VCaP (cell line): ENCODE measurements at regions not wholly inside any gene's neighbourhood (a gene's known extent, or its start where the extent isn't known, plus 50 kb on each side); places are given as distances from the start of the nearest gene placed in this dataset.

Source experiments
- H3K27ac ChIP-seq: fragments of 450-650 bp; 2 replicates; pipeline ENCODE4 v1.5.1; 2017
- CTCF ChIP-seq: fragments of 450-650 bp; conservative IDR thresholded peaks from 2 replicates; pipeline ENCODE4 v1.5.1; 2017; ENCODE audit warnings: mild to moderate bottlenecking, moderate library complexity

DNA sequence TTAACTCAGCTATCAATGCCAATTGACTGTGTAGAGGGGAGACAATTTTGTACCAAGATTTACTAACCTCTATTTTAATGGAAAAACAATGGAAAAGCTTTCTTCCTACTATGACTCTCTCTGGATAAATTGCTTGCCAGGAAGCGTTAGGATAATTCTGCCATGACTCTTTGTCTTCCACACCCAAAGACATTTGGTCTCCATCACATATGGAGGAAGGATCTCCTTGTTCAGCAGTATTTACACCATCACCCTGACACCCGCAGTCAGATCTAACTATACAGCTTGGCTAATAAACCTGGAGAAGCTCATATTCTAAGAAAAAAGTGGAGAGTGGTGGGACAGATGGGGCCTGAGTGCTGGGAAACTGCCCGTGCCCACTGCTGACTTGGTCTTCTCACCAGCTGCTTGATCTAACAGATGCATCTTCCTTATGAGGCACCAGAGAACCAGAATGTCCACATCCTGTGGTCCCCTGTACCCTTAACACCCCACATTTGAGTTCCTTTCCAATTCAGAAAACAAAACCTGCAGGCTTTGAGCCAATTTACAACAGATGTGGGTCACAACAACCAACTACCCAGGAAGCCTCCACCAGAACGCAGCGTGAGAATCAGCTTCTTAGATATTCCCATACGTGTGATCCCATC lies 154.0 kb downstream of the DAD1 start:
- H3K27ac ChIP-seq, result no peak overlapping the region; the same call in 1 of the 2 replicates
- TF ChIP-seq CTCF, result no peak

GRCh38 chr14:22434030-22434429 lies 155.0 kb downstream of the DAD1 start:
- no peak for TF ChIP-seq CTCF
- peak overlapping the region; percentile 95 for H3K27ac ChIP-seq

DNA sequence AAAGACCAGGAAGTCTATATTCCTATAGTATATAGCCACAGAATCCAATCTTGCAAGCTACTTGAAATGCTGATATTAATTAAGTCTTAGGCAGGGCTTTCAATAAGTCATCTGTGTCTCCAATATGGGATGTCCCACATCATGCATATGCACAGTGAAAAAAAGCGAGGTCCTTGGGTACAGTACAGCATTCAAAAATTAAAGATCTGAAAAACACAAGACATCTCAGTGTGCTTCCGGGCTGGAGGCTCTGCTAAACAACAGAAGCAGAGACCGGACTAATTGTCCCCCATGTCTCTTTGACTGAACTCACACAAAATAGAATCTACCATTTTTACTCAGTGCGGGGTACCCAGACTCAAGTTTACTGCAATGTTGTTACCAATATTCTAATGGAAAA lies 156.0 kb downstream of the DAD1 start:
- peak overlapping the region; percentile 95 for H3K27ac ChIP-seq
- no peak for TF ChIP-seq CTCF

DNA sequence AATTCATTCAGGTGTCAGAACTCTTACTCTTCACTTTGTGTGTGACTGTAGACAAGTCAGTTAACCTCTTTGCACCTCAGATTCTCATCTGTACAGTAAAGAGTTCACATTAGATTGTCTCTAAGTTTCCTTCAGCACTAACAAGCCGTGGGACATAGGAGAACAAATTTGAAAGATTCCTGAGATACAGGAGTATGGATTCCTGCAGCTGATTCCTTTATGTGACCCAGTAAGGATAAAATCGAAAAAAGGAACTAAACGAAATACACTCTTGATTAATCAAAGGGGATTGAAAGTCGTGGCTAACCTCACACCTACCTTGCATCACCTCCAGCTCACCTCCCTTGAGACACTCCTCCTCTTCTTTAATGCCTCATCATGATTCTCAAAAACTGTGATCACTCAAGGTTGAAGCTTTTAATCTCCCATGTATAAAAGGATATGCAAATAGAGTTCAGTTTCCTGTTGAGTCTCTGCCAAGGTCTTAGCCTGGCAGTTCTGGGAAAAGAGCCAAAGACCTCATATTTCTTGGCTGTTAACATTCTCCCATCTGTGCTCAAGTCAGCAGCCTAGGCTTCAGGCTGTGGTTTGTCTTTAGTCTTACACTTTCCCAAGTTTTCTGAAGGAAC lies 156.6 kb downstream of the DAD1 start:
- no peak for TF ChIP-seq CTCF
- H3K27ac ChIP-seq, result peak overlapping the region; percentile 95

DNA sequence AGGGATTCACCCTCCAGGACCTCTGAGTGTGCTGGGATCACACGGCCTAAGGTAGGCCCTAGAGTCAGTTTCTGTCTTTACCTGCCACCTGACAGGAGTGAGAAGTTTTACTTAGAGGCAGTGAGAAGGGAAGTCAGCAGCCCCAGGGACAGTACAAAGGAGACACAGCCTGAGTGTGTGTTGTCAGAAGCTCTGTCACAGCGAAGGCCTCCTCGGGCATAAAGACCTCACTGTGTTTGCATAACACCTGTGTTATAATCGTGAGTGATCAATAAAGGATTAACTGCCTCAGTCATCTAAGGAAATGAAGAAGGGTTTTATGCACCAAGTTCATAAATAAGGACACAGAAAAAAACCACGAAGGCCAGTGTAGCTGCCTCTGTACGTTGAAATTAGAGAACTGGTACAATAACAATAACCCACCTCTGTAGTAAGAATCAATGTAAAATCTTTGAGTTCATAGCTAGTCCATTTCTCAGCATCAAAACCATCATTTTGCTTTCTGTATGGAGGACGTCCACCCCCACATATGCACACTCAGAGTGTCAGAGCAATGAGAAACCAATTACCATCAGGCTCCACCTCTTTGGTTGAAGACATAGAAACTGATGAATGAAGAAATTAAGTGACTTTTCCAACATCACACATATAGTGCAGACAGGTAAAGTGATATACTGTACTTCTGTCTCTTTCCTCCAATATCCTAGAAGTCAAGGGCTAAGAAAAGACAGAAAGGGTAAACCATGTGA lies 159.3 kb downstream of the DAD1 start:
- H3K27ac ChIP-seq, result peak overlapping the region; percentile 95; the same call in 1 of the 2 replicates
- TF ChIP-seq CTCF, result no peak

GRCh38 chr14:22428700-22429291 lies 160.2 kb downstream of the DAD1 start:
- peak overlapping the region; percentile 95; the same call in 1 of the 2 replicates for H3K27ac ChIP-seq
- no peak for TF ChIP-seq CTCF

DNA sequence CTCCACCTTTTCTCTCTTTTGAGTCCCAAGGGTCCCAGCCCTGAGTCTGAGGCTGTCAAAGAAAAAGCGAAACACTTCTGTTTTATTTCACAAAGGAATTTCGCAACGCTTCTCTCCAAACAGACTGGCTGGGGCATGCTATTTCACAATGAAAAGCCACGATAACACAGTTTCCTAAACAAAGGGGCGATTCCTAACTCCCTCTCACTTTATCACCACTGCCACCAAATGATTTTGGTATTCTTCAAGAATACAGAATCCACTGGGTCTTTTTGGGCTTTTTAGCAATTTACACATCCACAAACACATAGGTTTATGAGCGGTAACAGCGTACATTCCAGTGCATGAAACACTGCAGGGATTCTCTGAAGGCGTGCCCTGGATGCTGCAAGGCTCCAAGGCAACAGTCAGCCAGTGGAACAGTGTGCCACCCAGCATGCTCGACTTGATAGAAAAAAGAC lies 161.2 kb downstream of the DAD1 start:
- TF ChIP-seq CTCF, result no peak
- H3K27ac ChIP-seq, result no peak overlapping the region
